ENCODE measurements at regions not wholly inside any gene's neighbourhood (a gene's known extent, or its start where the extent isn't known, plus 50 kb on each side); places are given as distances from the start of the nearest gene placed in this dataset.

- TF ChIP-seq, protein P1, sequence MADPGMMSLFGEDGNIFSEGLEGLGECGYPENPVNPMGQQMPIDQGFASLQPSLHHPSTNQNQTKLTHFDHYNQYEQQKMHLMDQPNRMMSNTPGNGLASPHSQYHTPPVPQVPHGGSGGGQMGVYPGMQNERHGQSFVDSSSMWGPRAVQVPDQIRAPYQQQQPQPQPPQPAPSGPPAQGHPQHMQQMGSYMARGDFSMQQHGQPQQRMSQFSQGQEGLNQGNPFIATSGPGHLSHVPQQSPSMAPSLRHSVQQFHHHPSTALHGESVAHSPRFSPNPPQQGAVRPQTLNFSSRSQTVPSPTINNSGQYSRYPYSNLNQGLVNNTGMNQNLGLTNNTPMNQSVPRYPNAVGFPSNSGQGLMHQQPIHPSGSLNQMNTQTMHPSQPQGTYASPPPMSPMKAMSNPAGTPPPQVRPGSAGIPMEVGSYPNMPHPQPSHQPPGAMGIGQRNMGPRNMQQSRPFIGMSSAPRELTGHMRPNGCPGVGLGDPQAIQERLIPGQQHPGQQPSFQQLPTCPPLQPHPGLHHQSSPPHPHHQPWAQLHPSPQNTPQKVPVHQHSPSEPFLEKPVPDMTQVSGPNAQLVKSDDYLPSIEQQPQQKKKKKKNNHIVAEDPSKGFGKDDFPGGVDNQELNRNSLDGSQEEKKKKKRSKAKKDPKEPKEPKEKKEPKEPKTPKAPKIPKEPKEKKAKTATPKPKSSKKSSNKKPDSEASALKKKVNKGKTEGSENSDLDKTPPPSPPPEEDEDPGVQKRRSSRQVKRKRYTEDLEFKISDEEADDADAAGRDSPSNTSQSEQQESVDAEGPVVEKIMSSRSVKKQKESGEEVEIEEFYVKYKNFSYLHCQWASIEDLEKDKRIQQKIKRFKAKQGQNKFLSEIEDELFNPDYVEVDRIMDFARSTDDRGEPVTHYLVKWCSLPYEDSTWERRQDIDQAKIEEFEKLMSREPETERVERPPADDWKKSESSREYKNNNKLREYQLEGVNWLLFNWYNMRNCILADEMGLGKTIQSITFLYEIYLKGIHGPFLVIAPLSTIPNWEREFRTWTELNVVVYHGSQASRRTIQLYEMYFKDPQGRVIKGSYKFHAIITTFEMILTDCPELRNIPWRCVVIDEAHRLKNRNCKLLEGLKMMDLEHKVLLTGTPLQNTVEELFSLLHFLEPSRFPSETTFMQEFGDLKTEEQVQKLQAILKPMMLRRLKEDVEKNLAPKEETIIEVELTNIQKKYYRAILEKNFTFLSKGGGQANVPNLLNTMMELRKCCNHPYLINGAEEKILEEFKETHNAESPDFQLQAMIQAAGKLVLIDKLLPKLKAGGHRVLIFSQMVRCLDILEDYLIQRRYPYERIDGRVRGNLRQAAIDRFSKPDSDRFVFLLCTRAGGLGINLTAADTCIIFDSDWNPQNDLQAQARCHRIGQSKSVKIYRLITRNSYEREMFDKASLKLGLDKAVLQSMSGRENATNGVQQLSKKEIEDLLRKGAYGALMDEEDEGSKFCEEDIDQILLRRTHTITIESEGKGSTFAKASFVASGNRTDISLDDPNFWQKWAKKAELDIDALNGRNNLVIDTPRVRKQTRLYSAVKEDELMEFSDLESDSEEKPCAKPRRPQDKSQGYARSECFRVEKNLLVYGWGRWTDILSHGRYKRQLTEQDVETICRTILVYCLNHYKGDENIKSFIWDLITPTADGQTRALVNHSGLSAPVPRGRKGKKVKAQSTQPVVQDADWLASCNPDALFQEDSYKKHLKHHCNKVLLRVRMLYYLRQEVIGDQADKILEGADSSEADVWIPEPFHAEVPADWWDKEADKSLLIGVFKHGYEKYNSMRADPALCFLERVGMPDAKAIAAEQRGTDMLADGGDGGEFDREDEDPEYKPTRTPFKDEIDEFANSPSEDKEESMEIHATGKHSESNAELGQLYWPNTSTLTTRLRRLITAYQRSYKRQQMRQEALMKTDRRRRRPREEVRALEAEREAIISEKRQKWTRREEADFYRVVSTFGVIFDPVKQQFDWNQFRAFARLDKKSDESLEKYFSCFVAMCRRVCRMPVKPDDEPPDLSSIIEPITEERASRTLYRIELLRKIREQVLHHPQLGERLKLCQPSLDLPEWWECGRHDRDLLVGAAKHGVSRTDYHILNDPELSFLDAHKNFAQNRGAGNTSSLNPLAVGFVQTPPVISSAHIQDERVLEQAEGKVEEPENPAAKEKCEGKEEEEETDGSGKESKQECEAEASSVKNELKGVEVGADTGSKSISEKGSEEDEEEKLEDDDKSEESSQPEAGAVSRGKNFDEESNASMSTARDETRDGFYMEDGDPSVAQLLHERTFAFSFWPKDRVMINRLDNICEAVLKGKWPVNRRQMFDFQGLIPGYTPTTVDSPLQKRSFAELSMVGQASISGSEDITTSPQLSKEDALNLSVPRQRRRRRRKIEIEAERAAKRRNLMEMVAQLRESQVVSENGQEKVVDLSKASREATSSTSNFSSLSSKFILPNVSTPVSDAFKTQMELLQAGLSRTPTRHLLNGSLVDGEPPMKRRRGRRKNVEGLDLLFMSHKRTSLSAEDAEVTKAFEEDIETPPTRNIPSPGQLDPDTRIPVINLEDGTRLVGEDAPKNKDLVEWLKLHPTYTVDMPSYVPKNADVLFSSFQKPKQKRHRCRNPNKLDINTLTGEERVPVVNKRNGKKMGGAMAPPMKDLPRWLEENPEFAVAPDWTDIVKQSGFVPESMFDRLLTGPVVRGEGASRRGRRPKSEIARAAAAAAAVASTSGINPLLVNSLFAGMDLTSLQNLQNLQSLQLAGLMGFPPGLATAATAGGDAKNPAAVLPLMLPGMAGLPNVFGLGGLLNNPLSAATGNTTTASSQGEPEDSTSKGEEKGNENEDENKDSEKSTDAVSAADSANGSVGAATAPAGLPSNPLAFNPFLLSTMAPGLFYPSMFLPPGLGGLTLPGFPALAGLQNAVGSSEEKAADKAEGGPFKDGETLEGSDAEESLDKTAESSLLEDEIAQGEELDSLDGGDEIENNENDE (IDR thresholded peaks at IDR 0.05; ENCODE audit: insufficient replicate concordance, low read length), result no peak
- no peak for TF ChIP-seq KDM1A (IDR thresholded peaks at IDR 0.05; ENCODE audit: borderline replicate concordance, low read length)
- TF ChIP-seq BACH1 (IDR thresholded peaks at IDR 0.05; ENCODE audit: low read length), result no peak
- TF ChIP-seq MAFK (IDR thresholded peaks at IDR 0.05; ENCODE audit: low read depth, low read length), result no peak
- TF ChIP-seq, protein P2, sequence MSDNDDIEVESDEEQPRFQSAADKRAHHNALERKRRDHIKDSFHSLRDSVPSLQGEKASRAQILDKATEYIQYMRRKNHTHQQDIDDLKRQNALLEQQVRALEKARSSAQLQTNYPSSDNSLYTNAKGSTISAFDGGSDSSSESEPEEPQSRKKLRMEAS (IDR thresholded peaks at IDR 0.05), result no peak
- no peak for TF ChIP-seq GABPA (IDR thresholded peaks at IDR 0.05; ENCODE audit: borderline replicate concordance, insufficient read depth, low read length)
- no peak for TF ChIP-seq EZH2 (IDR thresholded peaks at IDR 0.05; ENCODE audit: low read depth, low read length, severe bottlenecking)
- TF ChIP-seq CEBPB (IDR thresholded peaks at IDR 0.05; ENCODE audit: low read depth, low read length), result no peak
- TF ChIP-seq, protein P3, sequence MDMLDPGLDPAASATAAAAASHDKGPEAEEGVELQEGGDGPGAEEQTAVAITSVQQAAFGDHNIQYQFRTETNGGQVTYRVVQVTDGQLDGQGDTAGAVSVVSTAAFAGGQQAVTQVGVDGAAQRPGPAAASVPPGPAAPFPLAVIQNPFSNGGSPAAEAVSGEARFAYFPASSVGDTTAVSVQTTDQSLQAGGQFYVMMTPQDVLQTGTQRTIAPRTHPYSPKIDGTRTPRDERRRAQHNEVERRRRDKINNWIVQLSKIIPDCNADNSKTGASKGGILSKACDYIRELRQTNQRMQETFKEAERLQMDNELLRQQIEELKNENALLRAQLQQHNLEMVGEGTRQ (IDR thresholded peaks at IDR 0.05; ENCODE audit: low read length), result no peak
- no peak for TF ChIP-seq SIRT6 (IDR thresholded peaks at IDR 0.05; ENCODE audit: low read length)
- TF ChIP-seq FOSL1 (IDR thresholded peaks at IDR 0.05; ENCODE audit: insufficient read depth, low read depth, low read length), result no peak
- no peak for TF ChIP-seq SIX5 (IDR thresholded peaks at IDR 0.05; ENCODE audit: low read depth, low read length)
Observed at GRCh38 chr3:181604267-181604666, 107.5 kb upstream of the SOX2 start (continued).
